NB4 (cell line): ENCODE measurements at regions not wholly inside any gene's neighbourhood (a gene's known extent, or its start where the extent isn't known, plus 50 kb on each side); places are given as distances from the start of the nearest gene placed in this dataset.

Experiments
- CTCF ChIP-seq: IDR thresholded peaks from one replicate; pipeline ENCODE4 v1.5.1; 2012; ENCODE audit warnings: low read depth, low read length
- POLR2A ChIP-seq: IDR thresholded peaks from 2 replicates; pipeline ENCODE4 v1.6.1; 2011; ENCODE audit warnings: mild to moderate bottlenecking; ENCODE audit not compliant: insufficient read length; ENCODE audit errors: extremely low read depth

DNA sequence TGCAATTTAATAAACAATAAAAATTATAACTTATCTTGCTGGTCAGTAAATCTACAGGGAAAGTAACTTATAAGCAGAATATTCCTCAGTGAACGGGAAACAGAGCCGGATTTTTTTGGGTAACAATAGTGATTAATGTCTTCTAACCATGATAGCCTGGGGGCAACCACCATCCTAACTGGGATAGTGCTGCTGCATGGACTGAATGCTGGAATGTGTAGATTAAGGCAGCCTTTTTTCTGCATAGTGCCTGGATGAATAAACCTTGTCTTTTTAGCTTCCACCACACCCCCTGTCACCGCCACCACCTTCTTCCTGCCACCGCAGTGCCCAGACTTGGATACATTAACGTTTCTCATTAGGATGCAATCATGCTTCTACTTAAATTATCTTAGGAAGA lies 83.6 kb upstream of the LNX1 start:
- TF ChIP-seq CTCF (no peak), POLR2A (no peak)
